Activated gamma-delta T cell treated with Interleukin-2 at 50 U/mL for 16 hours (primary cell): ENCODE measurements at regions not wholly inside any gene's neighbourhood (a gene's known extent, or its start where the extent isn't known, plus 50 kb on each side); places are given as distances from the start of the nearest gene placed in this dataset.

Experiments used
- DNase-seq: peaks from one replicate; pipeline ENCODE4 v3.0.0-alpha.2; 2020

GRCh38 chr5:57693488-57694305 lies 211.1 kb upstream of the ACTBL2 start:
- DNase-seq = no peak

- no peak for DNase-seq
Measured at GRCh38 chr5:57692582-57693487, 210.2 kb upstream of the ACTBL2 start.

GRCh38 chr5:57690724-57691123 lies 208.1 kb upstream of the ACTBL2 start:
- no peak for DNase-seq

- DNase-seq = no peak
Measured at GRCh38 chr5:57687596-57687995, 205.0 kb upstream of the ACTBL2 start.

- no peak for DNase-seq
Measured at GRCh38 chr5:57685516-57686255, 203.1 kb upstream of the ACTBL2 start.

- DNase-seq = no peak
Measured at GRCh38 chr5:57684299-57684702, 201.7 kb upstream of the ACTBL2 start.

GRCh38 chr5:57683036-57683630 lies 200.5 kb upstream of the ACTBL2 start:
- DNase-seq = no peak

- DNase-seq = no peak
Measured at GRCh38 chr5:57681942-57682341, 199.3 kb upstream of the ACTBL2 start.

GRCh38 chr5:57680686-57681085 lies 198.1 kb upstream of the ACTBL2 start:
- DNase-seq = no peak

GRCh38 chr5:57677235-57677634 lies 194.6 kb upstream of the ACTBL2 start:
- no peak for DNase-seq

GRCh38 chr5:57676222-57677098 lies 193.8 kb upstream of the ACTBL2 start:
- DNase-seq = no peak

GRCh38 chr5:57675236-57675635 lies 192.6 kb upstream of the ACTBL2 start:
- DNase-seq = no peak

GRCh38 chr5:57671371-57671770 lies 188.8 kb upstream of the ACTBL2 start:
- no peak for DNase-seq

- no peak for DNase-seq
Measured at GRCh38 chr5:57666582-57666981, 184.0 kb upstream of the ACTBL2 start.

GRCh38 chr5:57665146-57665936 lies 182.7 kb upstream of the ACTBL2 start:
- DNase-seq = no peak

GRCh38 chr5:57664700-57665099 lies 182.1 kb upstream of the ACTBL2 start:
- no peak for DNase-seq

GRCh38 chr5:57663466-57663865 lies 180.9 kb upstream of the ACTBL2 start:
- no peak for DNase-seq

GRCh38 chr5:57662991-57663390 lies 180.4 kb upstream of the ACTBL2 start:
- DNase-seq = no peak

- no peak for DNase-seq
Measured at GRCh38 chr5:57659886-57660285, 177.3 kb upstream of the ACTBL2 start.

GRCh38 chr5:57658018-57658417 lies 175.4 kb upstream of the ACTBL2 start:
- no peak for DNase-seq

GRCh38 chr5:57655228-57655627 lies 172.6 kb upstream of the ACTBL2 start:
- DNase-seq = no peak
